Immature natural killer cell (primary cell): ENCODE measurements at regions not wholly inside any gene's neighbourhood (a gene's known extent, or its start where the extent isn't known, plus 50 kb on each side); places are given as distances from the start of the nearest gene placed in this dataset.
"Not testable (repeated sequence)": the region's sequence is repeated elsewhere in the genome, so short reads cannot be mapped to it uniquely, and the experiment has no call there.

Experiments used
- DNase-seq, 3 donors: peaks; one replicate each; pipeline ENCODE4 v3.0.0; 2022; ENCODE audit warnings: mixed read lengths in 1 of 3
- H3K27ac Mint-ChIP-seq, 6 donors: one replicate each; pipeline ENCODE4 v1.8.0; 2020; ENCODE audit warnings: mixed read lengths in 6 of 6, mild to moderate bottlenecking in 5 of 6, inconsistent platforms in 4 of 6, moderate library complexity in 3 of 6
- H3K27me3 Mint-ChIP-seq, 3 donors: one replicate each; pipeline ENCODE4 v1.8.0; 2020 to 2021; ENCODE audit warnings: low read depth in 3 of 3, mild to moderate bottlenecking in 3 of 3, mixed read lengths in 3 of 3, moderate library complexity in 3 of 3, inconsistent platforms in 1 of 3
- H3K36me3 Mint-ChIP-seq, 3 donors: one replicate each; pipeline ENCODE4 v1.8.0; 2020; ENCODE audit warnings: mixed read lengths in 3 of 3, inconsistent platforms in 2 of 3, mild to moderate bottlenecking in 2 of 3
- H3K4me1 Mint-ChIP-seq, 2 donors: one replicate each; pipeline ENCODE4 v1.8.0; 2020; ENCODE audit warnings: inconsistent platforms in 2 of 2, mild to moderate bottlenecking in 2 of 2, mixed read lengths in 2 of 2, moderate library complexity in 1 of 2
- H3K4me3 Mint-ChIP-seq, 5 donors: one replicate each; pipeline ENCODE4 v1.8.0; 2020; ENCODE audit warnings: mild to moderate bottlenecking in 5 of 5, mixed read lengths in 5 of 5, inconsistent platforms in 3 of 5, moderate library complexity in 3 of 5
- H3K9me3 Mint-ChIP-seq, 6 donors: one replicate each; pipeline ENCODE4 v1.8.0; 2020; ENCODE audit warnings: mild to moderate bottlenecking in 6 of 6, mixed read lengths in 6 of 6, inconsistent platforms in 4 of 6, moderate library complexity in 3 of 6

GRCh38 chr11:98390391-98390790 is 630.4 kb upstream of the CNTN5 start:
- Mint-ChIP-seq H3K36me3 (no peaks in the 10 kb centered on the region), H3K4me1 (no peaks in the 10 kb centered on the region), H3K27me3 (peaks cover 0 to 1% (median 0%) of the 10 kb centered on the region in 3 donors), H3K4me3 (no peak overlapping the region), H3K27ac (no peak overlapping the region), H3K9me3 (peaks cover 10 to 47% (median 28%) of the 10 kb centered on the region in 6 donors)
- DNase-seq: no peak

- DNase-seq, H3K27ac Mint-ChIP-seq, H3K36me3 Mint-ChIP-seq, H3K27me3 Mint-ChIP-seq, H3K4me3 Mint-ChIP-seq, H3K4me1 Mint-ChIP-seq: not testable (repeated sequence)
- H3K9me3 Mint-ChIP-seq: peaks cover 19 to 62% (median 38%) of the 10 kb centered on the region in 6 donors
Observed at GRCh38 chr11:98394500-98394899, 626.2 kb upstream of the CNTN5 start.

GRCh38 chr11:98398508-98398907 is 622.2 kb upstream of the CNTN5 start:
- Mint-ChIP-seq H3K4me3 (no peak overlapping the region), H3K9me3 (peaks cover 13 to 51% (median 31%) of the 10 kb centered on the region in 6 donors), H3K27ac (no peak overlapping the region), H3K36me3 (peaks cover 0 to 1% (median 0%) of the 10 kb centered on the region in 3 donors), H3K4me1 (no peaks in the 10 kb centered on the region), H3K27me3 (peaks cover 0 to 1% (median 0%) of the 10 kb centered on the region in 3 donors)
- no peak for DNase-seq

GRCh38 chr11:98409069-98409468 is 611.7 kb upstream of the CNTN5 start:
- H3K27ac Mint-ChIP-seq: no peak overlapping the region
- H3K36me3 Mint-ChIP-seq: peaks cover 0 to 4% (median 0%) of the 10 kb centered on the region in 3 donors
- H3K4me3 Mint-ChIP-seq: no peak overlapping the region
- peaks cover 6 to 46% (median 15%) of the 10 kb centered on the region in 6 donors for H3K9me3 Mint-ChIP-seq
- no peaks in the 10 kb centered on the region for H3K27me3 Mint-ChIP-seq
- no peaks in the 10 kb centered on the region for H3K4me1 Mint-ChIP-seq
- no peak for DNase-seq

GRCh38 chr11:98411777-98412176 is 609.0 kb upstream of the CNTN5 start:
- Mint-ChIP-seq H3K4me3 (no peak overlapping the region), H3K27ac (no peak overlapping the region), H3K9me3 (peaks cover 6 to 57% (median 23%) of the 10 kb centered on the region in 6 donors), H3K27me3 (no peaks in the 10 kb centered on the region), H3K36me3 (peaks cover 0 to 4% (median 0%) of the 10 kb centered on the region in 3 donors), H3K4me1 (no peaks in the 10 kb centered on the region)
- no peak for DNase-seq

- H3K4me3 Mint-ChIP-seq: no peak overlapping the region
- no peaks in the 10 kb centered on the region for H3K4me1 Mint-ChIP-seq
- H3K27ac Mint-ChIP-seq: no peak overlapping the region
- no peaks in the 10 kb centered on the region for H3K36me3 Mint-ChIP-seq
- H3K9me3 Mint-ChIP-seq: peaks cover 9 to 54% (median 23%) of the 10 kb centered on the region in 6 donors
- no peaks in the 10 kb centered on the region for H3K27me3 Mint-ChIP-seq
- DNase-seq: no peak
Observed at GRCh38 chr11:98417256-98417755, 603.4 kb upstream of the CNTN5 start.

GRCh38 chr11:98423933-98424332 is 596.8 kb upstream of the CNTN5 start:
- H3K36me3 Mint-ChIP-seq: peaks cover 0 to 4% (median 0%) of the 10 kb centered on the region in 3 donors
- H3K4me1 Mint-ChIP-seq: no peaks in the 10 kb centered on the region
- no peak for DNase-seq
- no peaks in the 10 kb centered on the region for H3K27me3 Mint-ChIP-seq
- no peak overlapping the region for H3K4me3 Mint-ChIP-seq
- no peak overlapping the region for H3K27ac Mint-ChIP-seq
- H3K9me3 Mint-ChIP-seq: peaks cover 15 to 64% (median 45%) of the 10 kb centered on the region in 6 donors

- not testable (repeated sequence) for H3K27me3 Mint-ChIP-seq, H3K4me1 Mint-ChIP-seq, DNase-seq, H3K27ac Mint-ChIP-seq, H3K4me3 Mint-ChIP-seq, H3K36me3 Mint-ChIP-seq
- H3K9me3 Mint-ChIP-seq: peaks cover 19 to 67% (median 48%) of the 10 kb centered on the region in 6 donors
Observed at GRCh38 chr11:98424773-98425172, 596.0 kb upstream of the CNTN5 start.

GRCh38 chr11:98431463-98432359 is 589.0 kb upstream of the CNTN5 start:
- peaks cover 24 to 59% (median 48%) of the 10 kb centered on the region in 6 donors for H3K9me3 Mint-ChIP-seq

GRCh38 chr11:98434296-98434695 is 586.5 kb upstream of the CNTN5 start:
- peaks cover 0 to 3% (median 0%) of the 10 kb centered on the region in 3 donors for H3K36me3 Mint-ChIP-seq
- peaks cover 23 to 54% (median 38%) of the 10 kb centered on the region in 6 donors for H3K9me3 Mint-ChIP-seq
- peaks cover 0 to 2% (median 0%) of the 10 kb centered on the region in 3 donors for H3K27me3 Mint-ChIP-seq
- no peak overlapping the region for H3K4me3 Mint-ChIP-seq
- H3K27ac Mint-ChIP-seq: no peak overlapping the region
- no peak for DNase-seq
- no peaks in the 10 kb centered on the region for H3K4me1 Mint-ChIP-seq

More at GRCh38 chr11:98431463-98432359, 589.0 kb upstream of the CNTN5 start:
- Mint-ChIP-seq H3K4me3 (no peak overlapping the region), H3K27me3 (peaks cover 0 to 2% (median 0%) of the 10 kb centered on the region in 3 donors), H3K4me1 (no peaks in the 10 kb centered on the region), H3K27ac (no peak overlapping the region), H3K36me3 (peaks cover 0 to 3% (median 0%) of the 10 kb centered on the region in 3 donors)
- no peak for DNase-seq

GRCh38 chr11:98453378-98453777 is 567.4 kb upstream of the CNTN5 start:
- no peaks in the 10 kb centered on the region for H3K36me3 Mint-ChIP-seq
- peaks cover 14 to 55% (median 34%) of the 10 kb centered on the region in 6 donors for H3K9me3 Mint-ChIP-seq
- H3K27ac Mint-ChIP-seq: no peak overlapping the region
- no peak for DNase-seq
- no peak overlapping the region for H3K4me3 Mint-ChIP-seq
- no peaks in the 10 kb centered on the region for H3K27me3 Mint-ChIP-seq
- H3K4me1 Mint-ChIP-seq: no peaks in the 10 kb centered on the region

GRCh38 chr11:98455500-98456307 is 565.0 kb upstream of the CNTN5 start:
- H3K36me3 Mint-ChIP-seq: peaks cover 0 to 5% (median 0%) of the 10 kb centered on the region in 3 donors
- DNase-seq: no peak
- no peak overlapping the region for H3K27ac Mint-ChIP-seq
- no peaks in the 10 kb centered on the region for H3K4me1 Mint-ChIP-seq
- peaks cover 15 to 62% (median 41%) of the 10 kb centered on the region in 6 donors for H3K9me3 Mint-ChIP-seq
- H3K27me3 Mint-ChIP-seq: peaks cover 0 to 2% (median 0%) of the 10 kb centered on the region in 3 donors
- no peak overlapping the region for H3K4me3 Mint-ChIP-seq

- H3K4me3 Mint-ChIP-seq: no peak overlapping the region
Observed at GRCh38 chr11:98456308-98456680, 564.5 kb upstream of the CNTN5 start.

More at GRCh38 chr11:98456308-98456680, 564.5 kb upstream of the CNTN5 start:
- H3K9me3 Mint-ChIP-seq: peaks cover 16 to 66% (median 42%) of the 10 kb centered on the region in 6 donors
- H3K36me3 Mint-ChIP-seq: peaks cover 0 to 5% (median 0%) of the 10 kb centered on the region in 3 donors
- H3K27me3 Mint-ChIP-seq: peaks cover 0 to 2% (median 0%) of the 10 kb centered on the region in 3 donors
- no peak for DNase-seq
- H3K27ac Mint-ChIP-seq: no peak overlapping the region
- H3K4me1 Mint-ChIP-seq: no peaks in the 10 kb centered on the region
